Astrocyte (in vitro differentiated cells and primary cell): ENCODE measurements at regions not wholly inside any gene's neighbourhood (a gene's known extent, or its start where the extent isn't known, plus 50 kb on each side); places are given as distances from the start of the nearest gene placed in this dataset.

Experiments
- DNase-seq: peaks from one replicate; pipeline ENCODE4 v3.0.0-alpha.2; 2010; ENCODE audit warnings: low read depth
- FAIRE-seq: peaks from 2 replicates; lab custom pipeline; 2011; peaks lifted over from hg19 to GRCh38; lab: Jason Lieb, UNC
- H2AFZ ChIP-seq: 2 replicates; pipeline ENCODE4 v1.6.0; 2012; ENCODE audit warnings: low read depth, low read length, inconsistent platforms
- H3K27ac ChIP-seq: 2 replicates; pipeline ENCODE4 v1.5.1; 2011; ENCODE audit warnings: low read depth, low read length, inconsistent platforms
- H3K27me3 ChIP-seq: 2 replicates; pipeline ENCODE4 v1.6.0; 2011; ENCODE audit warnings: low read length, inconsistent platforms; ENCODE audit not compliant: insufficient read depth
- H3K36me3 ChIP-seq: 2 replicates; pipeline ENCODE4 v1.5.1; 2011; ENCODE audit warnings: low read length, inconsistent platforms; ENCODE audit not compliant: insufficient read depth
- H3K4me1 ChIP-seq: 2 replicates; pipeline ENCODE4 v1.5.1; 2011; ENCODE audit warnings: low read length, inconsistent platforms; ENCODE audit not compliant: insufficient read depth
- H3K4me2 ChIP-seq: 2 replicates; pipeline ENCODE4 v1.6.0; 2012; ENCODE audit warnings: low read length, inconsistent platforms
- H3K4me3 ChIP-seq: 2 replicates; pipeline ENCODE4 v1.5.1; 2011; ENCODE audit warnings: low read depth, mild to moderate bottlenecking, low read length, inconsistent platforms; ENCODE audit not compliant: insufficient read depth
- H3K79me2 ChIP-seq: 2 replicates; pipeline ENCODE4 v1.6.0; 2012; ENCODE audit warnings: mild to moderate bottlenecking, low read length, inconsistent platforms; ENCODE audit not compliant: insufficient read depth
- H3K9ac ChIP-seq: 2 replicates; pipeline ENCODE4 v1.6.0; 2012; ENCODE audit warnings: mild to moderate bottlenecking, low read length, inconsistent platforms
- H3K9me3 ChIP-seq: 2 replicates; pipeline ENCODE4 v1.5.1; 2012; ENCODE audit warnings: low read depth, mild to moderate bottlenecking, low read length, inconsistent platforms; ENCODE audit not compliant: insufficient read depth
- H4K20me1 ChIP-seq: 2 replicates; pipeline ENCODE4 v1.6.0; 2012; ENCODE audit warnings: low read length, inconsistent platforms; ENCODE audit not compliant: insufficient read depth
- H3K27ac Mint-ChIP-seq: one replicate; pipeline ENCODE4 v1.8.0; 2021; ENCODE audit warnings: mild to moderate bottlenecking, mixed read lengths; ENCODE audit not compliant: unreplicated experiment
- H3K27me3 Mint-ChIP-seq: one replicate; pipeline ENCODE4 v1.8.0; 2021; ENCODE audit warnings: low read depth, mixed read lengths; ENCODE audit not compliant: unreplicated experiment
- H3K36me3 Mint-ChIP-seq: one replicate; pipeline ENCODE4 v1.8.0; 2021; ENCODE audit warnings: low read depth, mixed read lengths; ENCODE audit not compliant: unreplicated experiment
- H3K4me1 Mint-ChIP-seq: one replicate; pipeline ENCODE4 v1.8.0; 2021; ENCODE audit warnings: low read depth, mixed read lengths; ENCODE audit not compliant: unreplicated experiment
- H3K4me3 Mint-ChIP-seq: one replicate; pipeline ENCODE4 v1.8.0; 2021; ENCODE audit warnings: mild to moderate bottlenecking, moderate library complexity, mixed read lengths; ENCODE audit not compliant: unreplicated experiment
- H3K9me3 Mint-ChIP-seq: one replicate; pipeline ENCODE4 v1.8.0; 2021; ENCODE audit warnings: mild to moderate bottlenecking, mixed read lengths; ENCODE audit not compliant: unreplicated experiment
- CTCF ChIP-seq: IDR thresholded peaks from 2 replicates; pipeline ENCODE4 v1.5.1; 2011; ENCODE audit warnings: low read depth, mild to moderate bottlenecking, inconsistent platforms, low read length, moderate library complexity; ENCODE audit not compliant: insufficient read depth
- EZH2 ChIP-seq: IDR thresholded peaks from 2 replicates; pipeline ENCODE4 v1.6.1; 2012; ENCODE audit warnings: mild to moderate bottlenecking, low read length, inconsistent platforms; ENCODE audit not compliant: insufficient read depth

DNA sequence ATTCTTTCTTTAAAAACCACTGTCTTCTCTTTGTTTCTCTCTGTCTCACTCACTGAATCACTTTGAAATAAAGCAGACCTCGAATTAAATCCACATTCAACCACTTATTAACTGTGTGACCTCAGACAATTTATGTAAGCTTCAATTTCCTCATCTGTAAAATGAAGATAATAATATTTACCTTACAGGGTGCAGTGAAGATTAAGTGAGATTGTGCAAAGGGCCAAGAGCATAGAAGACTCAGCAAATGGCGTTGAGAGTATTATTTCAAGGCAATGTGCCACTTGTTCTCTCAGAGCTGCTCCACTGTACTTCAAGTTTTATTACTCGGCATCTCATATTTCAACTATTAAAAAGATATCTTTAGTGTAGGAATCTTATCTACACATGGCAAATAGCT, 454.2 kb upstream of the HNRNPA3 start:
- FAIRE-seq (no peak), DNase-seq (no peak)
- Mint-ChIP-seq H3K27me3 (peaks cover 2% of the 10 kb centered on the region), H3K4me3 (no peak overlapping the region), H3K36me3 (no peaks in the 10 kb centered on the region), H3K27ac (no peak overlapping the region), H3K9me3 (no peaks in the 10 kb centered on the region), H3K4me1 (peaks cover 2% of the 10 kb centered on the region)
- no peaks in the 10 kb centered on the region for H3K27me3 ChIP-seq
- TF ChIP-seq EZH2 (no peak), CTCF (no peak)
- no peak overlapping the region for H2AFZ ChIP-seq
- H3K36me3 ChIP-seq, result no peaks in the 10 kb centered on the region
- H3K4me2 ChIP-seq, result no peak overlapping the region
- H4K20me1 ChIP-seq, result no peaks in the 10 kb centered on the region
- H3K9ac ChIP-seq, result no peak overlapping the region
- no peaks in the 10 kb centered on the region for H3K9me3 ChIP-seq
- H3K4me3 ChIP-seq, result no peak overlapping the region
- H3K79me2 ChIP-seq, result no peaks in the 10 kb centered on the region
- no peaks in the 10 kb centered on the region for H3K4me1 ChIP-seq
- H3K27ac ChIP-seq, result no peak overlapping the region

GRCh38 chr2:176760439-176760838, 452.2 kb upstream of the HNRNPA3 start:
- no peaks in the 10 kb centered on the region for H4K20me1 ChIP-seq
- Mint-ChIP-seq H3K27me3 (peaks cover 2% of the 10 kb centered on the region), H3K4me3 (no peak overlapping the region), H3K4me1 (no peaks in the 10 kb centered on the region), H3K9me3 (no peaks in the 10 kb centered on the region), H3K27ac (no peak overlapping the region), H3K36me3 (no peaks in the 10 kb centered on the region)
- H3K4me2 ChIP-seq, result no peak overlapping the region
- FAIRE-seq, result no peak
- no peak overlapping the region for H3K9ac ChIP-seq
- H2AFZ ChIP-seq, result no peak overlapping the region
- H3K27ac ChIP-seq, result no peak overlapping the region
- DNase-seq, result no peak
- H3K4me1 ChIP-seq, result no peaks in the 10 kb centered on the region
- H3K9me3 ChIP-seq, result no peaks in the 10 kb centered on the region
- TF ChIP-seq CTCF (no peak), EZH2 (no peak)
- H3K4me3 ChIP-seq, result no peak overlapping the region
- H3K79me2 ChIP-seq, result no peaks in the 10 kb centered on the region
- no peaks in the 10 kb centered on the region for H3K27me3 ChIP-seq
- H3K36me3 ChIP-seq, result no peaks in the 10 kb centered on the region

GRCh38 chr2:176763130-176763529, 449.5 kb upstream of the HNRNPA3 start:
- DNase-seq, result no peak
- Mint-ChIP-seq H3K27ac (no peak overlapping the region), H3K4me3 (no peak overlapping the region), H3K4me1 (no peaks in the 10 kb centered on the region), H3K36me3 (no peaks in the 10 kb centered on the region), H3K27me3 (peaks cover 2% of the 10 kb centered on the region), H3K9me3 (peaks cover 1% of the 10 kb centered on the region)
- Histone ChIP-seq H3K4me2 (no peak overlapping the region), H3K27ac (no peak overlapping the region), H4K20me1 (no peaks in the 10 kb centered on the region), H2AFZ (no peak overlapping the region), H3K9me3 (no peaks in the 10 kb centered on the region), H3K4me1 (no peaks in the 10 kb centered on the region), H3K79me2 (no peaks in the 10 kb centered on the region), H3K27me3 (no peaks in the 10 kb centered on the region), H3K4me3 (no peak overlapping the region), H3K36me3 (no peaks in the 10 kb centered on the region), H3K9ac (no peak overlapping the region)
- FAIRE-seq, result no peak
- no peak for TF ChIP-seq EZH2
- TF ChIP-seq CTCF, result no peak
